ENCODE measurements at regions not wholly inside any gene's neighbourhood (a gene's known extent, or its start where the extent isn't known, plus 50 kb on each side); places are given as distances from the start of the nearest gene placed in this dataset.
"Not testable (repeated sequence)": the region's sequence is repeated elsewhere in the genome, so short reads cannot be mapped to it uniquely, and the experiment has no call there.

DNA sequence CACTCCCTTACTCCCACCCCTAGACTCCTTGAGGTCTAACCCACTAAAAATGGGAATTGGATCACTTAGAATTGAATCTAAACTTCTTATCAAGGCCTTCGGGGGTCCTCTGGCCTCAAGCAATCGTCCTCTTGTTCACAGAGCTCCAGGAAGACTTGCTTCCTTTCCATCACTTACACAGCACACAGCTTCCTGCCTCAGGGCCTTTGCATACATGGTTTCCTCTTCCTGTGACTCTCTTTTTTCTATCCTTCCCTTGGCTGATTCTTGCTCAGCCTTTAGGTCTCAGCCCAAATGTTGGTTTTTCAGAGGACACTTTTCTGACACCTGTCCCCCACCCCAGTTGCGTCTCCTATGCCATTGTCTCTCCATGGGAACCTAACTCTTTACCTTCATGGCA is 50.0 kb upstream of the ALDH1B1 start:
- DNase-seq: no peak

- DNase-seq: no peak
Measured at GRCh38 chr9:38342096-38342495, 50.4 kb upstream of the ALDH1B1 start.

- DNase-seq: peak; percentile 71
Measured at GRCh38 chr9:38339496-38339895, 53.0 kb upstream of the ALDH1B1 start.

GRCh38 chr9:38339087-38339486 is 53.4 kb upstream of the ALDH1B1 start:
- no peak for DNase-seq

GRCh38 chr9:38338342-38339018 is 54.0 kb upstream of the ALDH1B1 start:
- no peak for DNase-seq

DNA sequence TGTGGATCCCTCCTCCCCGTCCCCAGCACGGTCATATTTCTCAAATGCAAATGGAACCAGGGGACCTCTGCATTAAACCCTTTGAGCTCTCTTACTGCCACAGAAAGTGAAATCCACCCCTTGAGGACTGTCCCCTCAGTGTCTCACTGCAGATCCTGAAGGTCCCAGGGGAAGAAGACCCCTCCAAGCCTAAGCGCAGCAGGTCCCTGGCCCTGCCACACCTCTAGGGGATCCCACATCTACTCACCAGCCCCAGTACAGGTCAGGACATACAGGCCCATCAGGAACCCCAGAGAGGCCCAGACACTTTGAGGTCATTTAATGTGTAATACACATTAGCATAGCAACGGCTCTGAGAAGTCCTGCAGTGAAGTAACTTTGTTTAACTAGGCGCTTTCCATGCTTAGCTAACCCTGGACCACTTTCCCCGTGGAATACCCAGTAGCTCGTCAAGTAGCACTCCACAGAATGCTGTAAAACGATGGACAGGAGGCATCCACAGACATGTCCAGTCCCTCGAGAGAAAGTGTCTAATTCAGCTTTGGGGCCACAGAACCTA is 54.7 kb upstream of the ALDH1B1 start:
- no peak for DNase-seq

DNA sequence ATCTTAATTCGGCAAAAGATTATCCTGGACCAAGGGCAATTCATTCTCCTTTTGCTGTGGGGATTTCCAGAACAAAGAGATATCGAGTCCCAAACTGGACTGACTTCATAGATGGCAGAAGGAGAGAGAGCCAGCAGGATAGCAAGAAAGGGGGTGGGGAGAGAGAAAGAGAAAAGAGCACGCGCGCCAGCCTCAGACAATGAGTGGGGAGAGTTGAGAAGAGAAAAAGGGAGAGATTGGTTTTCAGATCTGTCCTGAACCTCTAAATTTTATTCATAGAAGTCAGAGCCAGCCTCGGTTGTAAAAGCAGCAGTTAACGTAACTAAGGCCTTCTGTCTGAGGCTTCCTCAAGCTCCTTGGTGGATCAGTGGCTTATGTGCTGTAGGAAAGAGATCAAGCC is 55.3 kb upstream of the ALDH1B1 start:
- DNase-seq: no peak

GRCh38 chr9:38336341-38336740 is 56.2 kb upstream of the ALDH1B1 start:
- no peak for DNase-seq

DNA sequence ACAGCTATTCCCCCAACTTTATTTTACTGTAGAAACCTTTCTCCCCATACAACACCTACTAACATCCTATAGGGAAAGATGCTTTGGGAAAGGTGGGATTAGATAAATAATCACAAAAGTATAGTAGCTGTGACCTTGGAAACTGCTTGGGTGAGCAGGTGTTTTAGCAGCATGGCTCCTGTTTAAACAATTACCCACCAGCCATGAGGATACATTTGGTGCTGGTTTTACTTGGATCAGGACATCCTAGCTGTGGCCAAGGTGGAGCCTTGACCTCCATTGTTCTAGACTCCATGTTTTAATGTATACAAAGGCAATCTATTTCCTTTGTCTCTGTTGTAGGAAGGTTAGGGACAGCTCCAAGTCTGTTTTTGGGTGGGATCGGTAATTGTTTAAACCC is 56.8 kb upstream of the ALDH1B1 start:
- DNase-seq: no peak

DNA sequence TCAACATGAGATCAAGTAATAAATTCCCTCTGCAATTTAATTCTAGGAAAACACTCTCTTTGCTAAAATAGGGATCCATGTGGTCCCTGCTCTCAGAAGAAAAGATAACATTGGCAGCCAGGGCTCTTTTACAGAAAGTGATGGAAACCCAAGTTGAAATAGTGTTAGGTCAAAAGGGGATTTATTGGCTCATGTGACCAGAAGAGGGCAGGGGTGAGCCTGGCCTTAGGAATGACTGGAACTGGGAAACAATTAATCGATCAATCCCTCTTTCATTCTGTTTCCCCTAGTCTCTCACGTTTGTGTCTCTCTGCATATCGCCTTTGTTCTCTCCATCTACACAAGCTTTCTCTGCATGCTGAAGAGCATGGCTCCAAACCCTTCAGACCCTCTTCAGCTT is 58.3 kb upstream of the ALDH1B1 start:
- no peak for DNase-seq

GRCh38 chr9:38333047-38333446 is 59.5 kb upstream of the ALDH1B1 start:
- no peak for DNase-seq

DNA sequence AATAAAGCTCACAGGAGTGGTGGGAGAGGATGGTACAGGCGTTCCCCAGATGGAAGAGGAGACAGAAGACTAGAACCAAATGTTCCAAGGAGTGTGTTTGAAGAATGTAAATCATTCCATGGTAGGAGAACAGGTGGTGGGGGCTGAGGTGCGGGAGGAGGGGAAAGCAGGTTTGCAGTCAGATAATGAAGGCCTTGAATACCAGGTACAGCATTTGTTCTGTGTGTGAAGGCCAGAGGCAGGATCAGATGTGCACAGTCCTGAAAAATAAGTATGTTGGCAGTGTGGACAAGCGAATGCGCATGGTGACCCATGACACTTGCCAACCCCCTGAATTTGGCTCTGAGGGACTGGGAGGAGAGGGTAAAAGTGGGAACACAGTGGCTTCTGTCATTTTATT is 59.9 kb upstream of the ALDH1B1 start:
- DNase-seq: no peak

DNA sequence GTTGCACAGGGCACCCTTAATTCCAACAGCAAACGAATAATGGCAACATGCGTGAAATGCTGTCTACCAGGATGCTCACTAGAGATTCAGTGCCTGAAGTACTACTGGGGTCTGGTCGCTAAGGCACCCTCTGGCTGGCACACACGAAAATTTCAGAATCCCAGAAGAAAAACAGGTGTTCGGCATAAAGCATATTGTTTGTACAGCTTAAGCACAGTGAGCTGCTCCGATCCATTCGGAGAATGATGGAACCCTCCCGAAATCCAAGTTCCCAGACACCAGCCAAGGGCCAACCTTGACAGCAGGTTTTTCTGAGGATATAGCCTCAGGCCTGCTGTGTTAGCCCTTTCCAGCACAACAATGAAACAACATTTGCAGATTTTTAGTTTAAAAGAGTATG is 61.4 kb upstream of the ALDH1B1 start:
- no peak for DNase-seq

DNA sequence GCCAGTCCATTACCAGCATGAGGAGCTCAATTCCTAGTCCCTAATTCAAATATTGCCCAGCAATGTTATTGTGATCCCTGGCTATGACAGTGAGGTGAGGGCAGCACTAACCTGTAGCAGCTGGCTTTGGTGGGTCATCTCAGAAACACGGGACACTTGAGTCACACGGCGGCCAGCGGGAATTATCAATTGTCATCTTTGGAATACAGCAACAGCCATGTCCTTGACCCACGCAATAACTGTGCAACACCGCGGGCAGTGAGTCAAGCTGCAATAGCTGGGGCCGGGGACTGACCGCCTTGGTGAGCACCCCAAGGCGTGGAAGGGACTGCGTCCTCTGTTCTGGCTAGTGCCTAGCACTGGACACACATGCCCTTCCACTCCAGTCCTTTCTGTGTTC is 62.5 kb upstream of the ALDH1B1 start:
- no peak for DNase-seq

- DNase-seq: no peak
Measured at GRCh38 chr9:38328765-38329164, 63.7 kb upstream of the ALDH1B1 start.

DNA sequence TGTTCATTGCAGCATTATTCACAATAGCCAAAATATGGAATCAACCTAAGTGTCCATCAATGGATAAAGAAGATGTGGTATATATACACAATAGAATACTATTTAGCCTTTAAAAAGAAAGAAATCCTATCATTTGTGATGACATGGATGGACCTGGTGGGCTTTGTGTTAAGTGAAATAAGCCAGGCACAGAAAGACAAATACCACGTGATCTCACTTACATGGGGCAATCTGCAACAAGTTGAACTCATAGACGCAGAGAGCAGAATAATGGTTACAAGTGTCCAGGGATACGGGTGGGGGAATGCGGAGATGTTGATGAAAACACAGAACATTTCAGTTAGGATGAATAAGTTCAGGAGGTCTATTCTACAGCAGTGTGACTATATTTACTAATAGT is 66.4 kb upstream of the ALDH1B1 start:
- no peak for DNase-seq

DNA sequence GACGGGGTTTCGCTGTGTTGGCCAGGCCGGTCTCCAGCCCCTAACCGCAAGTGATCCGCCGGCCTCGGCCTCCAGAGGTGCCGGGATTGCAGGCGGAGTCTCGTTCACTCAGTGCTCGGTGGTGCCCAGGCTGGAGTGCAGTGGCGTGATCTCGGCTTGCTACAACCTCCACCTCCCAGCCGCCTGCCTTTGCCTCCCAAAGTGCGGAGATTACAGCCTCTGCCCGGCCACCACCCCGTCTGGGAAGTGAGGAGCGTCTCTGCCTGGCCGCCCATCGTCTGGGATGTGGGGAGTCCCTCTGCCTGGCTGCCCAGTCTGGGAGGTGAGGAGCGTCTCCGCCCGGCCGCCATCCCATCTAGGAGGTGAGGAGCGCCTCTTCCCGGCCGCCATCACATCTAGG is 68.3 kb upstream of the ALDH1B1 start:
- not testable (repeated sequence) for DNase-seq

GRCh38 chr9:38322937-38323336 is 69.6 kb upstream of the ALDH1B1 start:
- DNase-seq: no peak

DNA sequence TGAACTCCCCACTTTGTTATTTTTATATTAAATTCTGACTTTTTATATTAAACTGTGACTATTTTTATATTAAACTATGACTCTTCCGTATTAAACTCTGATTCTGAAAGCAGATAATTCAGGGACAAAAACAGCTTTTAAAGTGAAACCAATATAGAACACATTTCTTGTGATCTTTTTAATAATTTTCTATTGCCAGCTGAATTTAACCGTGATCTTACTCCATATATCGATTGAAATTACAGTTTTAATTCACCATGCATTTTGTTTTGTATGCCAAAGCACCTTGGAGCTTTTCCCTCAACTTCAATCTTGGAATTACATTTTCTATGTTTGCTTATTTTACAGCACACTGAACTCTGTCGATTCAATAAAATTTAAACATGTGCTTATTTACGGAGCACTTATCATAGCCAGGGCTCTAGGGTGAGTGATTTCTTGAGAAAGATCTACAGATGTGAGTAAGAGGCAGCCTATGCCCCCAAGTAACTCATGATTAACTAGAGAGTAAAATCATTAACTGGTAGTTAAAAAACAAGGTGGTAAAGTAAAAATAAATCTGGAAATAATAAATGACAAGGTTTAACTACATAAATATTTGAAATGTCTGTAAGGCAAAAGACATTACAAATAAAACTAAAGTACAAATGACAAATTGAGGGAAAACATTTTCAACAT is 72.9 kb upstream of the ALDH1B1 start:
- no peak for DNase-seq

DNA sequence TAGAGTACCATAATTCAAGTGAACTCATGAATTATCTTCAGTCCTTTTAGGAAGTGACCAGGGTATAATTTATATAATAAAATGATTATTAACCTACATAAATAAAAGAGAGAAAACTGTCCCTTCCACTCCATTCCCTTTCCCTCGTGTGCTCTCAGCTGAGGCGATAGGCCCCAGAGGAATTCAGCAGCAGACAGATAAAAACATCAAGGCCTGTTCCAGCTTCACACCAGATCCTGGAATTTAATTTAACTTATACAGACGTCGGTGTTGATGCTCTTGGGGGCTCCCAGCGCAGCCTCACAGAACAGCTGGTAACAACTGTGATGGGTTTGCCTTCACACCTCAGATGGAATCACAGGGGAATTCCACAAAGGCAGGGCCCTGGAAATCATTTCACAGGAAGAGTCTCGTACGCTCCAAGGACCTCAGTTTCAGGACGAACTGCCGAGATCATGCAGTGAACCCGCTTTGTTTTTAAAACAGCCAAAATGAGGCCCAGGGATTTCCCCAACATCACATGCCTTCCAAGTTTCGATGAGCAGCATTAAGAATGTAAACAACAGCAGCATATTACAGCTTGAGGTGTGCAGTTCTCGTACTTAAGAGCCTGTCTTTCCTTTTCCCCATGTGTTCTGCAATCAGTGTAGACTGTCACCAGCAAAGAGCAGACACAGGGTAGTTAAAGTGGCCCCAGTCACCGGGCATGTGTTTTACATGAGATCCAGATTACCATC is 73.6 kb upstream of the ALDH1B1 start:
- no peak for DNase-seq

DNA sequence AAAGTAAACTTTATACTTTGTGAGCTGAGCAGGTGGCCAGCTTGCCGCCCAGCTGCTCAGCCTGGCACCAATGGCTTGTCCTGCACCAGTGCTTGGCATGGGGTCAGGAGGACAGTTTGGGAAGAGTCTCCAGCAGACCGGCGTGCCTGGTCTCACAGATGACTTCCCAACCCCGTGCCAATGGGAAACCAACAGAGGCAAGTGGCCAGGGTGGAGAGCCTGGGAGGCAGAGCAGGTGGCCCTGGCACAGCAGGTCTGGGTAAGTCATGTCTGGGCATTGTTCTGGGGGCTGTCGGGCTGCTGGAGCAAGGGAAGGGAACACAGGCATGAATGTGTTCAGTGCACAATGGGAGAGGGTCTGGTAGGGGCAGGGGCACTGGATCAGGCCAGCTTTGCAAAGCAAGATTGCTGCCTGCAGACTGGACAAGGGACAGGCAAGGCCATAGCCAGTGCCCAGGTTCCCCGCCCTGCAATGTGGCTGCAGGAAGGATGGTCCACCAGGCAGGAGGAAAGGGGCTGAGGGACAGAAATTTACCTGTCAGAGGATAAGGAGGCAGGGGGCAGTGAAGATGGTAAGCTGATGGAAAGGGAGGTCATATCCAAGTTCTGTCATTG is 76.2 kb upstream of the ALDH1B1 start:
- DNase-seq: no peak

GRCh38 chr9:38315085-38315595 is 77.4 kb upstream of the ALDH1B1 start:
- no peak for DNase-seq

DNA sequence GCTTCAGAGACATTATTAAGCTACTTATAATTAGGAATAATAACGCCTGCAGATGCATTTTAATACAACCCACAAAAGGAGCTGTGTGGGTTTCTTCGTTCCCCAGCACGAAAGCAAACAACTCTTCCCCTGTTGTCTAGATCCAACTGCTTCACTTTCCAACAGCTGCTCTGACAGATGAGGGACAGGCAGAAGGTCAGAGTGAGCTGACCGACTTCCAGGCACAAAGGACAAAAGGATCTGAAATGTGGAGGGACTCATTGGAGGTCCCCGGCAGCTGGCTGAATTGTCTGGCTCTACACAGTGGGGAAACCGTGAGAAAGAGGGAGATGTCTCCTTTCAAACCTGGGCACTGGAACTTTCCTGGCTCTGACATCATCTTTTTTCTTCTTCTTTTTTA is 79.1 kb upstream of the ALDH1B1 start:
- no peak for DNase-seq

Data from right forelimb (tissue), 1 donor.